HG03039 (cell line): ENCODE measurements at regions not wholly inside any gene's neighbourhood (a gene's known extent, or its start where the extent isn't known, plus 50 kb on each side); places are given as distances from the start of the nearest gene placed in this dataset.
"Not testable (repeated sequence)": the region's sequence is repeated elsewhere in the genome, so short reads cannot be mapped to it uniquely, and the experiment has no call there.

ENCODE experiments used
- ATAC-seq: cut with Tn5 transposase; IDR thresholded peaks from one replicate; pipeline ENCODE4 v1.9.1; 2021; ENCODE audit warnings: mild to moderate bottlenecking, moderate library complexity; ENCODE audit not compliant: unreplicated experiment

DNA sequence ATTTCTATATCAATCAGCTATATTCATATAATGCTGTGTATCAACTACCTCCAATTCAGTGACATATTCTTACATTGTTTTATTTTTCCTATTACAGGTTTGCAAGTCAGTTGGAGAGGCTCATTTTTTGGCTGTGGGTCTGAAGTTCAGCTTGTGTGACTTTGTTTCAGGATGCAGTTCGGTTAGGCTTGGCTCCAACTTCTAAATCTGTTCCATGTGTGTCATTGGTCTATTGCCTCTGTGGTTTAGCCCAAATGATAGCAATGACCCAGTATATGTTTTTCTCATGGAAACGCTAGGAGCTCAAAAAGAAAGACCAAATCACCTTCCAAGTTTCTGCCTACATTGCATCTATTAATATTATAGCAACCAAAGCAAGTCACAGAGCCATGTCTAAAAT is 848.6 kb upstream of the LRFN5 start:
- ATAC-seq, result no peak

DNA sequence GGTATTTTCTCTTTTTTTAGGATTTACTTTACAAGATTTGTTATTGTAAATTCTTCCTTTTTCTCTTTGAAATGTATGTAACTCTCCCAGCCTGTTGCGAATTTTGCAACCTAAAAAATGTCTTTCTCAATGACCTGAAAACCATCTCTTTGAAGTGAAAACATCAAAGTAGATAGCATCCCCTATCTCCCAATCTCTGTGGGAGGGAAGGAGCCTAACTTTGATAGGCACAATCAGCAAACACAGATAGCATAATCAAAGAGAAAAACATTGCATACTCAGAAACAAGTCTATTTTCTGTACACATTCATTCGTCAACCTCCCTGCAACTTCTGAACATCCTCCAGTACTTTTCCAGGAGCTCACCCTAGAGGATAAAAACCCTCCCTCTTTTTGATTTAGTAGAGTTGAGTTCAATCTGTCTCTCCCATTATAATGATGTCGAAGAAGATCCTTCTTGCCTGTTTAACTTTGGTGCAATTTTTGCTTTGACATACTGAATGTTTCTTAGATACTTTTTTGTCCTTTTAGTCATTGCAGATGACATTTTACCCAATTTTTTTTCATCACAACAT is 849.2 kb upstream of the LRFN5 start:
- ATAC-seq, result no peak

DNA sequence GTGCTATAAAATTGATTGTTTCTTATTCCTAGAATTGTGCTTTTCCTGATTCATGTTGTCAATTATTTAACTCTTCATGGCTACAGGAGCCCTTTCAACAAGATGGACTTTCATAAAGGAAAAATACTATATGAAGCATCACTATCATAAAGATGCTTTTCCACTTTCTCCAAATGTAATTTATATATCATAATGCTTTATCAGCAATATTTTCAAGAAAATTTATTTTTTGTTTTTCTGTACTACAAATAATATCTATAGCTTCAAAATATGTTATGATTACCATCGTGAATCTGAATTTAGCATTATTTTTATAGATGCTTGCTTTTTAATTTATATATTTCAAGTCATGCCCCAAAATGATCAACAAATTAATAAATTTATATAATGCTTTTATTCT is 873.5 kb upstream of the LRFN5 start:
- ATAC-seq, result no peak

DNA sequence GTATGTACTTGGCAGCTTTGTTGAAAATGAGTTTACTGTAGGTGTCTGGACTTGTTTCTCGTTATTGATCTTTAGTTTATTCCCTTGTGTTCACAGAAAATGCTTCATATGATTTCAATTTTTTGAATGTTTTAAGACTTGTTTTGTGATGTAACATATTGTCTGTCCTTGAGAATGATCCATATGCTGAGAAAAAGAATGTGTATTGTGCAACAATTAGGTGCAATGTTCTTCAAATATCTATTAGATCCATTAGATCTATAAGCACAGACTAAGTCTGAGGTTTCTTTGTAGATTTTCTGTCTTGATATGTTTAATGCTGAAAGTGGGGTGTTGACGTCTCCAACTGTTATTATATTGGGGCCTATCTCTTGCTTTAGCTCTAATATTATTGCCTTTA is 879.6 kb upstream of the LRFN5 start:
- ATAC-seq, result no peak

DNA sequence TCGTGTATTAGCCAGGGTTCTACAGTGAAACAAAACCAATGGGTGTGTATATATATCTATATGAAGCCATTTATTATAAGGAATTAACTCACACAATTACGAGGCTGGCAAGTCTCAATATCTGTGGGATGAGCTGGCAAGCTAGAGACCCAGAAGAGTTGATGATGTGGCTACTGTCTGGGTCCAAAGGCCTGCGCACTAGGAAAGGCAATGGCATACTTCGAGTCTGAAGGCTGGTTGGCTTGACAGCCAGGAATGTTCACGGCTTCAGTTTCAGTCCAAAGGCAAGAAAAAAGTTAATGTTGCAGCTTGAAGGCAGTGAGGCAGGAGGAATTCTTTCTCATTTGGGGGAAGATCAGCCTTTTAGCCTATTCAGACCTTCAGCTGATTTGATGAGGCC is 893.3 kb upstream of the LRFN5 start:
- no peak for ATAC-seq

DNA sequence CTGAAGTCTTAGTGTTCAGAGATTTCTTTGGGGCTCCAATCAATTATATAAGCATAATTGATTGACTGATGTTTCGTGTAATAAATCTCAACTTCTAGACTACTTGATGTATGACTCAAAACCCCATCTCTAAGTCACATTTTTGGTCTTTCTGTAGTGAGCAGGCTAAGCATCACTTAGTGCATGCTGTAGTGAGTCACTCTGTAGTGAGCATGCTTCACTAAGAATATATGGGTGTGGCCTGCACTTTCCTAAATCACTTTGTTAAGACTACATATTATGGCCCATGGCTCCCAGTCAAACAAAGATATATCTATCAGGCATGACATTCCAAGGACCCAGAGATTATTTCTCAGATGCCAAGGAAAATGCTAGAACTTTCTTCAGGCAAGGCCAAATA is 909.4 kb upstream of the LRFN5 start:
- ATAC-seq, result no peak

DNA sequence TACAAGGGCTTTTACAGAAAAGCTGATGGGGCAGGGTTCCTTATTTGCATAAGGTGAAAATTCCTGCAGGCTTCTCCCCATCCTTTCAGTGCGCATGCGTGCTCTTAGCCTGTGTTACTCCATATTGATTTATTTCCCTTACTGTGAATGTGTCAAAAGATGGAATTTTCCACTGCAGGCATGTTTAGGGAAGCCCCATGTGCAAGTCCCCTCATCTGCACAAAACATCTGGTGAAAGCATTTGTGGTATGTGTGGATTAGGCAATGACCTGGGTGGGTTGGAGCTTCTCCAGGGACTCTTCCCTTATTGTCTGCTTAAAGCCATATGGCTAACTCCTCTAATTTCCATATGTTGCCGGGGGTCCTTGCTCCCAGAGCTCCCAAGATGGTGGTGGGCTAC is 912.7 kb upstream of the LRFN5 start:
- no peak for ATAC-seq

DNA sequence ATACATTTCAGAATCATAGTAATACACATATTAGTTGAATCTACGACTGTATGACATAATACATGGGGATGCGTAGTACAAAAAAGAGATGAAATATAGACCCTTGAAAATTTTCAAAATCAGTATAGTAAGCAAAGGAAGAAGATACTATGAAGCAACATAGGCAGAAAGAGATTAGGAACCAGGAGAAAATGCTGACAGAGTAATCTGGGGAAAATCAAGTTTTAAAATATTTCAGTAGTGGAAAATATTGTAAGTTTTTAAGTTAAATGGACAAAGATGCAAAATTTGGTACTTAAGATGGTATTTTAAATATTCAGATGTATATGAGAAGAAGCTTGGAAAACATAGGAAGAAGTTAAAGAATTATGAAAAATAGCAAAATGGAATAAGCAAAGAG is 915.6 kb upstream of the LRFN5 start:
- ATAC-seq, result no peak

DNA sequence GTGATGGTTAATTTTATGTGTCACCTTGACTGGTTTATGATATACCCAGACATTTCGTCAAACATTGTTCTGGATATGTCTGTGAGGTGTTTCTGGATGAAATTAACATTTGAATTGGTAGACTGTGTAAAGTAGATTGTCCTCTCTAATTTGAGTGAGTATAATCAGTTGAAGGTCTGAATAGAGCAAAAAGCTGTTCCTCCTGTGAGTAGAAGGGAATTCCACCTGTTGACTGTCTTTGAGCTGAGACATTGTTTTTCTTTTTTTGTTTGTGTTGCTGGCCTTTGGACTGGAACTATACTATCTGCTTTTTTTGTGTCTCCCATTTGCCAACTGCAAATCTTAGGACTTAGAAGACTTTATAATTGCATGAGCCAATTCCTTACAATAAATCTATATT is 920.9 kb upstream of the LRFN5 start:
- ATAC-seq, result no peak

DNA sequence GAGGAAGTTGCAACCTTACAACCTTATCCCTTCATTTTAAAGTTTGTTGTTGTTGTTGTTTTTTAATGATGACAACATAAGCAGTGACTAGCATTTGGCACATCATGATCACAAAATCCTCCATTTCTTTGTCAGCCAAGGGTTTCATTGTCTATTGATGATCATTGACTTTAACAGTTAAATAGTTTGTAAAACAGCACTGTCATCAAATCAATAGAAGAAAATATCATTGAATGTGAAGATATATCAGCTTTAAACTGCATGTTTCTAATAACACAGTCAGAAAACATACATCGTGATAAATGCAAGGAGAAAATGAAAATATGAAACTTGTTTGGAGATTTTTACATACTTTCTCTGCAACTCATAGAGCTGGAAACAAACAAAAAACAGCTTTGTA is 922.3 kb upstream of the LRFN5 start:
- ATAC-seq, result no peak

DNA sequence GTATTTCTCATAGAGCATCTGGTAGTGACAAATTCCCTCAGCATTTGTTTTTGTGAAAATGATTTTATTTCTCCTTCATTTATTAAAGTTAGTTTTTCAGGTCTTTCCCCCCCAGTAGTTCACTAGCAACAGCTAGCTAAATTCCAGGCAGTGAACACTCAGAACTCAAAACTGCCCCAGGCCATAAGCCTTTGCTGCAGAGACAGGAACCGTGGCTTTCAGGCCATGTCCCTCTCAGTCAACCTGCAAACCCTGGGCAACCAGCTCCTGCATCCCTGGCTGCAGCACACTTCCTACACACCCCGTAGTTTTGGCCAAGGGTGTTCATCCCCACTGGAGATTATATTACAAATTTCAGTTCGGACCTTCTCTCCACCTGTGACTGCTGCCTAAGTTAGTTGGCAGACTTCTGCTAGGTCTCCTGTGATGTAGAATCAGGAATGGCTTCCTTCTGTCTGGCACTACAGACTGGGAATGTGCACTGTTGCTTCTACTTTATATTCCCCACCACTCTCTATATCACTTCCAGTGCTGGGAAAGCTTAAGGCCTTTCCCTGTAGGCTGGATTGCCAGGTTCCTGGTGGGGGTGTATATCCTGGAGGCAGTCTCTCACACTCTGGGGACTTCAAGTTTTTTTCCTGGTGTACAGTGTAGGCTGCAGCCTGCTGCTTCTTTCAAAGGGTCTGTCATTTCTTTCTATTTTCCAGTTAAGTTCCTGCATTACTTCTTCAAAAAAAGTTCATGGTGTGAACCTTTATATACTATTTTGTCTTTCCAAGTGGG is 924.4 kb upstream of the LRFN5 start:
- ATAC-seq, result no peak

DNA sequence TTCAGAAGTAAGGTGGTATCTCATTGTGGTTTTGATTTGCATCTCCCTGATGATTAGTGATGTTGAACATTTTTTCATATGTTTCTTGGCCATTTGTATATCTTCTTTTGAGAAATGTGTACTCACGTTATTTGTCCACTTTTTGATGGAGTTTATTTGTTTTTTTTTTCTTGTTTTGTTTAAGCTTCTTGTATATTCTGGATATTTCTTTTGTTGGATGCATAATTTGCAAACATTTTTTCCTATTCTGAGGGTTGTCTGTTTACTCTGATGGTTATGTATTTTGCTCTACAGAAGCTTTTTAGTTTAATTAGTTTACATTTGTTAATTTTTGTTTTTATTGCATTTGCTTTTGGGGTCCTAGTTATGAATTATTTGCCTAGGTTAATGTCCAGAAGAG is 927.4 kb upstream of the LRFN5 start:
- no peak for ATAC-seq

DNA sequence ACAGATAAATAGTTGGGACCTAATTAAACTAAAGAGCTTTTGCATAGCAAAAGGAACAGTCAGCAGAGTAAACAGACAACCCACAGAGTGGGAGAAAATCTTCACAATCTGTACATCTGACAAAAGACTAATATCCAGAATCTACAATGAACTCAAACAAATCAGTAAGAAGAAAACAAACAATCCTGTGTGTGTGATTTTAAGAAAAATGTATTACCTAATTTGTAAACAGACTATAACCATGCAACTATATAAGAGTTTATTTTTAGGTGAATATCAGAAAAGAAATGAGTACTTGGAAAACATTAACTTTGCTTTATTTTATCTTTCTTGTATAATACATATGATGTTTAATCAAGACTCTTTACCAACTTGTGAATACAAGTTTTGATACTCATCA is 929.5 kb upstream of the LRFN5 start:
- ATAC-seq, result not testable (repeated sequence)

DNA sequence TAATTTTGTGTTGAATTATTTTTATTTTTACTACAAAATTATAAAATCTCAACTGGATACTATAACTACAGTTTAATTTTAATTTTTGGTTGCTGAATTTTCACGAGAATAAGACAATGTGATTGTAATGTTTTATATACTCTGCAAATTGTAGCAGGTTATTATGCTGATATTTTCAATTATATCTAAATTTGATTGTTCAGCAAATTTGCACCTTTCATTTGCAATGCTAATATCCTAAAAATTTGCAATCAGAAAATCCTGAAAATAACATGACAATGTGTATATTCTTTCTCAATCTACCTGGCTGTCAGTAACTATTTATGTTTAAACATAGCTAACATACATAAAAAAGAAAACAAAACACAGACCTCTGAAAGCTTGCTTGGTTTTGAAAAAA is 932.2 kb upstream of the LRFN5 start:
- no peak for ATAC-seq

DNA sequence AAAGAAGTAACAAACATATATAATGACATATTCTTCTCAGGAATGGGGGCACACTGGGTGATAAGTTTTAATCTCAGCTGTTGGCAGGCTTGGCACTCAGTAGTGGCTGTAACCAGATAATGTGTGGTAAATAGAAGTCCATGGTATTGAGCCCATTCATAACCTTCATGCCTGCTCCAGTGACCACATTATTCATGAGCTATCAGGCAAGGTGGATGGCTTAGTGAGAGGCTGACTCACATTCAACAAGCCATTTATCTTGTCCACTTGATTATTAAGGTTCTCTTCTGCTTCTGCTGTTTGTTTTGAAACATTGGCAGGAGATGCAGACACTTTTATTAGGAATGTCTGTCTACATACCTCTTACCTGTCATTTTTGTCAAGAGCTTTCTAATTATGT is 950.4 kb upstream of the LRFN5 start:
- no peak for ATAC-seq

DNA sequence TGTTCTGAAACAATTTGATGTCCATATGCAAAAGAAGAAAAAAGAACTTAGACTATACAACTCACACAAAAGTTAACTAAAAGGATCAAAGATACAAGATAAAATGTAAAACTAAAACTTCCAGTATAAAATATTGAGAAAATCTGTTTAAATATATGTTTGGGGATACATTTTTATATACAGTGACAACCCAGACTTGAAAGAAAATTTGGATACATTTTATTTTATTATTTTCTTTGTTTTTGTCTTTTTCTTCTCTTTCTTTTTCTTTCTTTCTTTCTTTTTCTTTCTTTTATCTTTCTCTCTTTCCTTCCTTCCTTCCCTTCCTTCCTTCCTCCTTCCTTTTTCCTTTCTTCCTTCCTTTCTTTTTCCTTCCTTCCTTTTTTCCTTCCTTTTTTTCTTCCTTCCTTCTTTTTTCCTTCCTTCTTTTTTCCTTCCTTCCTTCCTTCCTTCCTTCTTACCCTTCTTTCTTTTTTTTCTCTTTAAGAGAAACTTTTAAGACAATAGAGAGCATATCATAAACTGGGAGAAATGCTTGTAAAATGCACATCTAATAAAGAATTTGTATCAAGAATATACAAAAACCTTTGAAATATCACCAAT is 954.5 kb upstream of the LRFN5 start:
- ATAC-seq, result no peak

DNA sequence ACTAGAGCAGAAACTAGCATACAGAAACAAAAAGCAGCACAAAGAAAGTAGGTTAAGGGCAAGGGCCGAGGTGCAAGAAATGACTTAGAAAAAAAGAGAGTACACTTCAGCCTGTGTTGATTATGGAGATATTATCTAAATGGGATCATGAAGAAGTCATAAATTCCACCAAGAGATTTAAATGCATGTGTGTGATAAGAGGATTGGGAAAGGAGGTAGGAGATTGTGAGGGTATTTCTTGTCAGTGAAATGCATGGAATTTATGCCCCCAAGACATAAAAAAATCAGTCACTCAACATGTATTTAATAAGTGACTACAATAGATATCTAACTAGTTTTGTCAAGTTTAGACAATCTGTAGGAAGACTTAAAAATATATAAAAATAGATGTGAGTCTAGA is 976.2 kb upstream of the LRFN5 start:
- no peak for ATAC-seq

DNA sequence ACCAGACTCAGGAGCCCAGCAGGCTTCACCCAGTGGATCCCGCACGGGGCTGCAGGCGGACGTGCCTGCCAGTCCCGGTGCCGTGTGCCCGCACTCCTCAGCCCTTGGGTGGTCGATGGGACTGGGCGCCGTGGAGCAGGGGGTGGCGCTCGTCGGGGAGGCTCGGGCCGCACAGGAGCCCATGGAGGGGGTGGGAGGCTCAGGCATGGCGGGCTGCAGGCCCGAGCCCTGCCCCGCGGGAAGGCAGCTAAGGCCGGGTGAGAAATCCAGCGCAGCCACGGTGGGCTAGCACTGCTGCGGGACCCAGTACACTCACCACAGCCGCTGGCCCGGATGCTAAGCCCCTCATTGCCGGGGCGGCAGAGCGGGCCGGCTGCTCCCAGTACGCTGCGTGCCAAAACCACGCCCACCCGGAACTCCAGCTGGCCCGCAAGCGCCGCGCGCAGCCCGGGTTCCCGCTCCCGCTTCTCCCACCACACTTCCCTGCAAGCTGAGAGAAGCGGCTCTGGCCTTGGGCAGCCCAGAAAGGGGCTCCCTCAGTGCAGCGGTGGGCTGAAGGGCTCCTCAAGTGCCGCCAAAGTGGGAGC is 977.0 kb upstream of the LRFN5 start:
- not testable (repeated sequence) for ATAC-seq

DNA sequence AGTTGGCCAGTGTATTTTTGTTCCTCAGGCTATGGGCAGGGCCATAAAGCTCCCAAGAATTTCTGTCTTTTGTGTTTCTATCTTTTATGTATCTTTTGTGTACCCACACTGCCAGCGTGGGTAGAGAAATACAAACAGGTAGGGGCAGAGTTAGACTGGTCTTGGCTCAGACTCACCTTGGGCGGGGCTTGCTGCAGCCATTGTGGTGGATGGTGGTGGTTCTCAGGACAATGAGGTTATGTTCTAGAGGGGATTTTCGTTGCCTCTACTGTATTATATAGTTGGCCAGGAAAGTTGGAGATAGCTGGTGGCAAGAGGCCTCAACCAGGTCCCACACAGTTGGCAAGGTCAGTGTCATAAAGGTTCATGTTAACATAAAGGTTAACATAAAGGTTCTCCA is 977.5 kb upstream of the LRFN5 start:
- no peak for ATAC-seq

DNA sequence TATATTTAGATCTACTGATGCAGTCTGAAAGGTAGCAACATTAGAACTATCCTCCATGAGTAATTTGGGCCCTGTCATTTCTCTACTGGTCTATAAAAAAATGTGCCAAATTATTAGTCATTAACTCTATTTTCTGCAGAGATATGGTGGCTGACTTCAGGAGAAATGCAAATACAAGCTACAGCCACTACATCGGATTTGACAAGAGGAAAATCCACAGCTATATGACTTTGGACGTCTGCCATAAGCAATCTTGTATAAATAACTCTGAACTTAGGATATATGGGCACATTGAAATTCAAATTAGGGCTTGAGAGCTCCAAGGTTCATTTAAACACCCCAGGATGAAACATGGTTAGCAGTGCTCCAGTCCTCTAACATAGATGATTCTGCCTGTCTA is 983.0 kb upstream of the LRFN5 start:
- ATAC-seq, result no peak

DNA sequence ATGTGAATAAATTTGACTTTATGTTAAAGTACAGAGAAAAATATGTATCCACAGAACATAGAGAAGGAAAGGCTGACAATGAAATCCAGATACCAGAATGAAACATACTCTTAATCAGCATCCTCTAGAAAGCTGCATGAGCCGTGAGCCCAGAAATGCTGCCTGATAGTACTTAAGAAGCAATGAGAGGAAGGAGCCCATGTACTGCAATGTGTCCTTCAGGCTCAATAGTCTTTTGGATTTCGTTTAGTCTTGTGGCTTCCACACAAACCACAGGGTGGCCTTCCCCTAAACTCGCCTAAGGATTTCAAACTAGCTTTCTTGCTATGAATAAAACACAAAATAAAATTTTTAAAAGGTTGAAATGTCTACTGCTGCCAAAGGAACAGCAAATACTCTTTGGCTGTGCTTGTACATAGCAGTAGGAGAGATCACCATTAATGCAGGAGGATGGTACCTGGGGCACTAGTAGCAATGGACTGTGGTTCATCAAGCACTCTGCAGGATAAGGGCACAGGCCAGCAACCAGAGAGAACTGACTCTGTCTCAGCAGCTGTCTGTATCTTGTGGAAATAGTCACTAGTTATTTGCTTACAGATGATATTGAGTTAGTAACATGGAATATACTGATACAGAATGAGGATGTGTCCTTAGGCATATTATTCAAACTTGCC is 988.3 kb upstream of the LRFN5 start:
- no peak for ATAC-seq

DNA sequence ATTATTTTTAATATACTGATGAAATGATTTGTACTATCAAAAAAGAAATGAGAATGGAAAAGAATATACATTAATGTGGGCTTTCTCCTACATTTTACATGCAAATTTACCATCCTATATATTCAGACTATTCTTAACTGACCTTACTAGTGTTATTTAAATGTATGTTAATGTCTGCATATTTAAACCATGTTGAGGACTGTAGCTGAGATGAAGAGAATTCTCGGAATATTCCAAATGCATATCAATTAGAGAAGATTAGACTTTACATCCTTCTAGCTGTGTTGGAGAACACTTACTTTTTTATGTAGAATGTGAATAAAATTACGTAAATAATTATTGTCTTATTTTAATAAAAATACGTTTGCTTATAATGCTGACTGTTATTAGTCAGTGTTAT is 990.1 kb upstream of the LRFN5 start:
- no peak for ATAC-seq
